H1 (cell line): ENCODE measurements at regions not wholly inside any gene's neighbourhood (a gene's known extent, or its start where the extent isn't known, plus 50 kb on each side); places are given as distances from the start of the nearest gene placed in this dataset.

ENCODE experiments used
- CTCF ChIA-PET: fragments of 300-600 bp; sonication (Branson Sonifier 250); formaldehyde crosslinking; loops from one replicate; lab custom pipeline; 2021; ENCODE audit not compliant: partially characterized antibody; lab: Charles Lee
- POLR2A ChIA-PET: fragments of 300-600 bp; sonication (Branson Sonifier 250); formaldehyde crosslinking; loops from one replicate; lab custom pipeline; 2021; ENCODE audit warnings: inconsistent platforms; ENCODE audit not compliant: partially characterized antibody; lab: Charles Lee
- DNase-seq, 2 experiments: peaks; one replicate each; pipeline versions ENCODE4 v3.0.0 to v3.0.0-alpha.2; 2010 to 2022; ENCODE audit warnings: low spot score in 2 of 2, low read depth in 1 of 2, mixed read lengths in 1 of 2
- FAIRE-seq: peaks from 2 replicates; lab custom pipeline; 2011; peaks lifted over from hg19 to GRCh38; lab: Jason Lieb, UNC
- H2AFZ ChIP-seq: 2 replicates; pipeline ENCODE4 v1.8.1; 2012; ENCODE audit warnings: low read length, inconsistent platforms
- H2AK5ac ChIP-seq: 2 replicates; pipeline ENCODE4 v1.6.1; 2013; ENCODE audit warnings: low read depth, low read length
- H2BK120ac ChIP-seq: replicated peaks from 2 replicates; pipeline ENCODE3; 2013; ENCODE audit warnings: low read depth, low read length, inconsistent platforms
- H2BK12ac ChIP-seq: 2 replicates; pipeline ENCODE4 v1.6.1; 2013; ENCODE audit warnings: low read depth, low read length
- H2BK15ac ChIP-seq: 2 replicates; pipeline ENCODE4 v1.6.1; 2013; ENCODE audit warnings: low read length
- H2BK20ac ChIP-seq: 2 replicates; pipeline ENCODE4 v1.6.1; 2013; ENCODE audit warnings: low read length
- H2BK5ac ChIP-seq: 2 replicates; pipeline ENCODE4 v1.6.1; 2013; ENCODE audit warnings: low read depth, low read length
- H3K14ac ChIP-seq: 2 replicates; pipeline ENCODE4 v1.6.1; 2013; ENCODE audit warnings: inconsistent platforms; ENCODE audit not compliant: insufficient read length
- H3K18ac ChIP-seq: 2 replicates; pipeline ENCODE4 v1.6.1; 2013; ENCODE audit warnings: low read length; ENCODE audit errors: extremely low read depth
- H3K23ac ChIP-seq: 2 replicates; pipeline ENCODE4 v1.6.1; 2013; ENCODE audit warnings: inconsistent platforms; ENCODE audit not compliant: insufficient read length
- H3K23me2 ChIP-seq: 2 replicates; pipeline ENCODE4 v1.6.1; 2013; ENCODE audit warnings: low read depth, low read length
- H3K27ac ChIP-seq: 2 replicates; pipeline ENCODE4 v1.6.1; 2011; ENCODE audit warnings: low read depth, low read length, inconsistent platforms
- H3K27me3 ChIP-seq, 4 experiments: replicated peaks in 1 of 4; 1 replicate in 1 of 4; 2 replicates in 3 of 4; pipeline versions ENCODE4 v1.6.1 to v1.8.1; 2011 to 2013; ENCODE audit warnings: low read length in 3 of 4, mild to moderate bottlenecking in 3 of 4, inconsistent platforms in 2 of 4, mixed read lengths in 2 of 4, moderate library complexity in 1 of 4; ENCODE audit not compliant: control insufficient read depth in 3 of 4, insufficient read depth in 3 of 4; ENCODE audit errors: extremely low read depth in 1 of 4
- H3K36me3 ChIP-seq, 4 experiments: 2 replicates each; pipeline versions ENCODE4 v1.6.1 to v1.8.1; 2011 to 2013; ENCODE audit warnings: mild to moderate bottlenecking in 4 of 4, low read length in 3 of 4, moderate library complexity in 2 of 4, control low read depth in 1 of 4, inconsistent platforms in 1 of 4; ENCODE audit not compliant: insufficient read depth in 4 of 4, control insufficient read depth in 2 of 4
- H3K4ac ChIP-seq: replicated peaks from 2 replicates; pipeline ENCODE3; 2013; ENCODE audit warnings: low read length, low read depth, mixed read lengths, inconsistent platforms; ENCODE audit not compliant: insufficient read length
- H3K4me1 ChIP-seq, 4 experiments: replicated peaks in 1 of 4; 1 replicate in 1 of 4; 2 replicates in 3 of 4; pipeline versions ENCODE4 v1.6.1 to v1.8.1; 2011 to 2013; ENCODE audit warnings: low read length in 3 of 4, inconsistent platforms in 2 of 4, mixed read lengths in 1 of 4; ENCODE audit not compliant: insufficient read depth in 4 of 4, control insufficient read depth in 3 of 4
- H3K4me2 ChIP-seq, 2 experiments: 2 replicates each; pipeline versions ENCODE4 v1.6.1 to v1.8.1; 2011 to 2013; ENCODE audit warnings: low read depth in 2 of 2, low read length in 2 of 2, control low read depth in 1 of 2, inconsistent platforms in 1 of 2, mild to moderate bottlenecking in 1 of 2; ENCODE audit not compliant: insufficient read depth in 1 of 2
- H3K4me3 ChIP-seq, 4 experiments: fragments of 200-600, 300-600 bp in 1 of 4; sonication (generic), shearing (Covaris generic), sonication (Bioruptor Twin) in 1 of 4; 2 replicates each; pipeline versions ENCODE4 v1.5.1 to v1.8.1; 2011 to 2016; ENCODE audit warnings: low read length in 4 of 4, low read depth in 3 of 4, control low read depth in 2 of 4, inconsistent platforms in 2 of 4, mild to moderate bottlenecking in 2 of 4, mixed read lengths in 1 of 4, moderate library complexity in 1 of 4; ENCODE audit not compliant: insufficient read depth in 2 of 4; ENCODE audit errors: extremely low read depth in 1 of 4
- H3K56ac ChIP-seq: replicated peaks from 2 replicates; pipeline ENCODE3; 2013; ENCODE audit warnings: low read depth, mild to moderate bottlenecking, mixed read lengths, low read length, inconsistent platforms; ENCODE audit not compliant: insufficient read length
- H3K79me1 ChIP-seq: 2 replicates; pipeline ENCODE4 v1.6.1; 2013; ENCODE audit warnings: low read depth, low read length, control low read depth
- H3K79me2 ChIP-seq, 2 experiments: 2 replicates each; pipeline versions ENCODE4 v1.6.1 to v1.8.1; 2012 to 2013; ENCODE audit warnings: low read length in 2 of 2, mild to moderate bottlenecking in 2 of 2, inconsistent platforms in 1 of 2; ENCODE audit not compliant: insufficient read depth in 2 of 2, control insufficient read depth in 1 of 2
- H3K9ac ChIP-seq, 4 experiments: replicated peaks in 1 of 4; 1 replicate in 1 of 4; 2 replicates in 3 of 4; pipeline versions ENCODE4 v1.6.1 to v1.8.1; 2011 to 2013; ENCODE audit warnings: low read depth in 3 of 4, low read length in 3 of 4, control low read depth in 2 of 4, mild to moderate bottlenecking in 2 of 4, moderate library complexity in 2 of 4, inconsistent platforms in 1 of 4; ENCODE audit errors: extremely low read depth in 1 of 4
- H3K9me3 ChIP-seq, 2 experiments: 2 replicates each; pipeline versions ENCODE4 v1.6.1 to v1.8.1; 2012 to 2013; ENCODE audit warnings: mild to moderate bottlenecking in 2 of 2, moderate library complexity in 2 of 2, control low read depth in 1 of 2, inconsistent platforms in 1 of 2, low read depth in 1 of 2, low read length in 1 of 2, mixed read lengths in 1 of 2; ENCODE audit not compliant: insufficient read depth in 2 of 2
- H4K20me1 ChIP-seq, 2 experiments: replicated peaks in 1 of 2; 2 replicates each; pipeline versions ENCODE3 to v1.8.1; 2011 to 2013; ENCODE audit warnings: inconsistent platforms in 2 of 2, low read length in 2 of 2, mild to moderate bottlenecking in 1 of 2; ENCODE audit not compliant: insufficient read depth in 2 of 2, control insufficient read depth in 1 of 2
- H4K5ac ChIP-seq: 2 replicates; pipeline ENCODE4 v1.6.1; 2013; ENCODE audit warnings: low read length, low read depth, mixed read lengths, inconsistent platforms; ENCODE audit not compliant: insufficient read length
- H4K8ac ChIP-seq: 2 replicates; pipeline ENCODE4 v1.8.0; 2013; ENCODE audit warnings: mild to moderate bottlenecking, moderate library complexity, low read length, inconsistent platforms; ENCODE audit not compliant: insufficient read depth; ENCODE audit errors: extremely low read depth
- H4K91ac ChIP-seq: replicated peaks from 2 replicates; pipeline ENCODE3; 2013; ENCODE audit warnings: low read length, mixed read lengths, inconsistent platforms; ENCODE audit not compliant: insufficient read length
- BACH1 ChIP-seq: IDR thresholded peaks from 2 replicates; pipeline ENCODE4 v1.6.1; 2012; ENCODE audit warnings: low read length, improper control_type of control experiment
- BCL11A ChIP-seq, 2 experiments: IDR thresholded peaks; one replicate each; pipeline ENCODE4 v1.6.1; 2011; ENCODE audit warnings: low read depth in 2 of 2, low read length in 2 of 2, mild to moderate bottlenecking in 2 of 2
- CBX5 ChIP-seq: fragments of 300-800, 300-1000 bp; sonication (generic); IDR thresholded peaks from 2 replicates; pipeline ENCODE4 v1.7.1; 2016; ENCODE audit warnings: antibody characterized with exemption, low read length, low read depth
- CHD1 ChIP-seq: IDR thresholded peaks from 2 replicates; pipeline ENCODE4 v1.6.1; 2012; ENCODE audit warnings: low read depth, low read length, improper control_type of control experiment
- EGR1 ChIP-seq: IDR thresholded peaks from 2 replicates; pipeline ENCODE4 v1.6.1; 2011; ENCODE audit warnings: low read depth, low read length, borderline replicate concordance
- EP300 ChIP-seq, 2 experiments: IDR thresholded peaks; 1 replicate in 1 of 2; 2 replicates in 1 of 2; pipeline ENCODE4 v1.6.1; 2011 to 2012; ENCODE audit warnings: low read depth in 2 of 2, low read length in 2 of 2, mild to moderate bottlenecking in 2 of 2, borderline replicate concordance in 1 of 2, inconsistent platforms in 1 of 2, moderate library complexity in 1 of 2
- GABPA ChIP-seq: IDR thresholded peaks from 2 replicates; pipeline ENCODE4 v1.6.1; 2011; ENCODE audit warnings: mild to moderate bottlenecking, low read length, moderate library complexity, borderline replicate concordance; ENCODE audit not compliant: insufficient read depth
- GTF2F1 ChIP-seq: IDR thresholded peaks from 2 replicates; pipeline ENCODE4 v1.6.1; 2012; ENCODE audit warnings: low read depth, low read length, improper control_type of control experiment, borderline replicate concordance
- HDAC2 ChIP-seq, 2 experiments: fragments of 300-600 bp in 1 of 2; sonication (generic) in 1 of 2; IDR thresholded peaks; 2 replicates each; pipeline ENCODE4 v1.6.1; 2011 to 2012; ENCODE audit warnings: low read depth in 2 of 2, low read length in 2 of 2, mild to moderate bottlenecking in 2 of 2, moderate library complexity in 2 of 2, borderline replicate concordance in 1 of 2, inconsistent platforms in 1 of 2
- KDM4A ChIP-seq: IDR thresholded peaks from one replicate; pipeline ENCODE4 v1.7.1; 2012; ENCODE audit warnings: low read depth, mild to moderate bottlenecking, moderate library complexity, low read length, inconsistent platforms; ENCODE audit not compliant: severe bottlenecking
- RXRA ChIP-seq: IDR thresholded peaks from 2 replicates; pipeline ENCODE4 v1.6.1; 2011; ENCODE audit warnings: low read depth, mild to moderate bottlenecking, low read length, moderate library complexity; ENCODE audit not compliant: insufficient read depth
- SIX5 ChIP-seq: IDR thresholded peaks from 2 replicates; pipeline ENCODE4 v1.6.1; 2011; ENCODE audit warnings: mild to moderate bottlenecking, low read depth, low read length
- SRF ChIP-seq: IDR thresholded peaks from 2 replicates; pipeline ENCODE4 v1.6.1; 2011; ENCODE audit warnings: mild to moderate bottlenecking, low read depth, low read length, moderate library complexity
- TCF12 ChIP-seq: IDR thresholded peaks from 2 replicates; pipeline ENCODE4 v1.6.1; 2011; ENCODE audit warnings: low read depth, mild to moderate bottlenecking, low read length
- WGBS, 2 experiments: shearing (Covaris generic) in 1 of 2; methylation state at CpG; one replicate each; pipeline versions ENCODE4 v1.1.6 to v1.1.7; 2013 to 2015; ENCODE audit warnings: low lambda C conversion rate in 2 of 2, mixed read lengths in 2 of 2, inconsistent platforms in 1 of 2, low coverage in 1 of 2, missing lambda C conversion rate in 1 of 2; ENCODE audit not compliant: insufficient replicate concordance in 2 of 2, insufficient coverage in 1 of 2, insufficient read length in 1 of 2; ENCODE audit errors: extremely low coverage in 1 of 2, missing lambda C conversion rate in 1 of 2; 5-methylcytosine and 5-hydroxymethylcytosine counted together

DNA sequence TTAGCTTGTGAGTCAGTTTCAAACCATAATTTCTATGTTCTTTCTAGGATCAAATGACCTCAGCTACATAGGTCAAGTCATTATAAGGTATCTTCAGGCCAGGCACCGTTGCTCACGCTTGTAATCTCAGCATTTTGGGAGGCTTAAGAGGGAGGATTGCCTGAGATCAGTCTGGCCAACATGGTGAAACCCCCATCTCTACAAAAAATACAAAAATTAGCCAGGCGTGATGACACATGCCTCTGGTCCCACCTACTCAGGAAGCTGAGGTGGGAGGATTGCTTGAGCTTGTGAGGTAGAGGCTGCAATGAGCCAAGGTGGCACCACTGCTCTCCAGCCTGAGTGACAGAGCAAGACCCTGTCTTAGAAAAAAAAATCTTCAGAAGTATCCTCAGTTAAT, 362.3 kb downstream of the GATA3 start:
- H2BK12ac ChIP-seq = no peak overlapping the region
- H3K4me1 ChIP-seq = no peaks in the 10 kb centered on the region
- no peaks in the 10 kb centered on the region for H3K36me3 ChIP-seq
- no peak for DNase-seq
- no peaks in the 10 kb centered on the region for H3K79me2 ChIP-seq
- H2BK120ac ChIP-seq = no peak overlapping the region
- H3K79me1 ChIP-seq = no peaks in the 10 kb centered on the region
- no peak overlapping the region for H3K9ac ChIP-seq
- no peak overlapping the region for H2BK5ac ChIP-seq
- no peak overlapping the region for H3K23ac ChIP-seq
- H3K18ac ChIP-seq = no peak overlapping the region
- H4K20me1 ChIP-seq = no peaks in the 10 kb centered on the region
- CTCF ChIA-PET = interaction anchor here (1.2 to 1.4 kb wide), 2 partner anchors 9 to 12 kb away, joined by 3 to 4 read pairs; no protein-coding TSS in a partner anchor
- no peak overlapping the region for H3K56ac ChIP-seq
- H3K27ac ChIP-seq = no peak overlapping the region
- no peak overlapping the region for H2BK20ac ChIP-seq
- no peak overlapping the region for H2BK15ac ChIP-seq
- H3K27me3 ChIP-seq = no peaks in the 10 kb centered on the region
- TF ChIP-seq TCF12 (no peak), EP300 (IDR thresholded peaks at IDR 0.05; ENCODE audit: borderline replicate concordance in 1 of 2, low read depth in 2 of 2, low read length in 2 of 2) (no peak), BACH1 (no peak), CBX5 (no peak), KDM4A (no peak), SIX5 (no peak), CHD1 (no peak), GABPA (no peak), GTF2F1 (no peak), HDAC2 (IDR thresholded peaks at IDR 0.05; ENCODE audit: borderline replicate concordance in 1 of 2, low read depth in 2 of 2, low read length in 2 of 2) (no peak), EGR1 (no peak), RXRA (no peak), BCL11A (IDR thresholded peaks at IDR 0.05; ENCODE audit: low read depth in 2 of 2, low read length in 2 of 2) (no peak), SRF (no peak)
- TF ChIP-seq, all 59 proteins: peak for 0
- POLR2A ChIA-PET = no interaction called here
- Histone ChIP-seq H4K8ac (no peak overlapping the region), H3K14ac (no peak overlapping the region), H3K4ac (no peak overlapping the region), H3K23me2 (no peaks in the 10 kb centered on the region), H2AK5ac (no peak overlapping the region), H3K4me3 (no peak overlapping the region), H3K9me3 (no peaks in the 10 kb centered on the region), H3K4me2 (no peak overlapping the region), H4K91ac (no peak overlapping the region), H4K5ac (no peak overlapping the region), H2AFZ (no peak overlapping the region)
- 64% methylated on average over 3 of the region's 3 CpGs; no CpG with 5 or more reads in 1 of the 2 experiments for WGBS, 2 experiments
- FAIRE-seq = no peak
